Nephron progenitor cell (in vitro differentiated cells): ENCODE measurements at regions not wholly inside any gene's neighbourhood (a gene's known extent, or its start where the extent isn't known, plus 50 kb on each side); places are given as distances from the start of the nearest gene placed in this dataset.

Experiments
- DNase-seq: peaks from one replicate; pipeline ENCODE4 v3.0.0; 2021
- H3K27ac Mint-ChIP-seq: 2 replicates; pipeline ENCODE4 v1.8.0; 2021; ENCODE audit warnings: mild to moderate bottlenecking, moderate library complexity, mixed read lengths
- H3K27me3 Mint-ChIP-seq: 2 replicates; pipeline ENCODE4 v1.8.0; 2021; ENCODE audit warnings: mild to moderate bottlenecking, low read depth, mixed read lengths; ENCODE audit not compliant: poor library complexity
- H3K36me3 Mint-ChIP-seq: 2 replicates; pipeline ENCODE4 v1.8.0; 2021; ENCODE audit warnings: low read depth, mixed read lengths
- H3K4me1 Mint-ChIP-seq: 2 replicates; pipeline ENCODE4 v1.8.0; 2021; ENCODE audit warnings: mixed read lengths
- H3K4me3 Mint-ChIP-seq: 2 replicates; pipeline ENCODE4 v1.8.0; 2021; ENCODE audit warnings: mild to moderate bottlenecking, moderate library complexity, mixed read lengths
- H3K9me3 Mint-ChIP-seq: 2 replicates; pipeline ENCODE4 v1.8.0; 2021; ENCODE audit warnings: mild to moderate bottlenecking, moderate library complexity, mixed read lengths
- TF ChIP-seq, protein P1 (sequence below): fragments of 200-600 bp; sonication (generic); IDR thresholded peaks from 2 replicates; pipeline ENCODE4 v1.5.0; 2021; ENCODE audit warnings: antibody characterized with exemption

DNA sequence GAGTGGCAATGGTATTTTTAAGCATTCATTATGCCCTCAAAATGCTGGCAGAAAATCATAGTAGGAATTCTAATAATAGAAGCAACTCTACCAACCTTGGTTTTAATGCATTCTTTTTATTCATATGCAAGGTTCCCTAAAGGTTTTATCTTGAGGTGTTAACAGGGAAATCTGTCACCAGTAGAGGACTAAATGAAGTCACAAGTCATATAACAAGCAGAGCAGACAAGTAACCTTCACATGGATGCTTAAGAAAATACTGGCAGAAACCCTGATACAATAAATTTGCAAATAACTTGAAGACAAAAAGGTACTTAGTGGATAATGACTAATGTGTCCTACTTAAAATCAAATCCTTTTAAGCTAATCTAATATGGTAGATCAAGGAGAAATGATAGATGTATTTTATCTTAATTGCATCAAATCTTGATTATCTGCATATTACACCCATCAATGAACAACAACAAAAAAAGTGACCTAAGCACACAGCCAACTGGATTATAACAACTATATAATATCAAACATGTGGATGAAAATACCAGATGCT is 73.3 kb downstream of the RFC3 start:
- no peaks in the 10 kb centered on the region for H3K27me3 Mint-ChIP-seq
- no peaks in the 10 kb centered on the region for H3K4me1 Mint-ChIP-seq
- no peak overlapping the region for H3K27ac Mint-ChIP-seq
- H3K4me3 Mint-ChIP-seq = no peak overlapping the region
- H3K36me3 Mint-ChIP-seq = peaks cover 77% of the 10 kb centered on the region
- no peak for DNase-seq
- TF ChIP-seq, protein P1, sequence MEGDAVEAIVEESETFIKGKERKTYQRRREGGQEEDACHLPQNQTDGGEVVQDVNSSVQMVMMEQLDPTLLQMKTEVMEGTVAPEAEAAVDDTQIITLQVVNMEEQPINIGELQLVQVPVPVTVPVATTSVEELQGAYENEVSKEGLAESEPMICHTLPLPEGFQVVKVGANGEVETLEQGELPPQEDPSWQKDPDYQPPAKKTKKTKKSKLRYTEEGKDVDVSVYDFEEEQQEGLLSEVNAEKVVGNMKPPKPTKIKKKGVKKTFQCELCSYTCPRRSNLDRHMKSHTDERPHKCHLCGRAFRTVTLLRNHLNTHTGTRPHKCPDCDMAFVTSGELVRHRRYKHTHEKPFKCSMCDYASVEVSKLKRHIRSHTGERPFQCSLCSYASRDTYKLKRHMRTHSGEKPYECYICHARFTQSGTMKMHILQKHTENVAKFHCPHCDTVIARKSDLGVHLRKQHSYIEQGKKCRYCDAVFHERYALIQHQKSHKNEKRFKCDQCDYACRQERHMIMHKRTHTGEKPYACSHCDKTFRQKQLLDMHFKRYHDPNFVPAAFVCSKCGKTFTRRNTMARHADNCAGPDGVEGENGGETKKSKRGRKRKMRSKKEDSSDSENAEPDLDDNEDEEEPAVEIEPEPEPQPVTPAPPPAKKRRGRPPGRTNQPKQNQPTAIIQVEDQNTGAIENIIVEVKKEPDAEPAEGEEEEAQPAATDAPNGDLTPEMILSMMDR = no peak
- H3K9me3 Mint-ChIP-seq = peaks cover 49% of the 10 kb centered on the region

DNA sequence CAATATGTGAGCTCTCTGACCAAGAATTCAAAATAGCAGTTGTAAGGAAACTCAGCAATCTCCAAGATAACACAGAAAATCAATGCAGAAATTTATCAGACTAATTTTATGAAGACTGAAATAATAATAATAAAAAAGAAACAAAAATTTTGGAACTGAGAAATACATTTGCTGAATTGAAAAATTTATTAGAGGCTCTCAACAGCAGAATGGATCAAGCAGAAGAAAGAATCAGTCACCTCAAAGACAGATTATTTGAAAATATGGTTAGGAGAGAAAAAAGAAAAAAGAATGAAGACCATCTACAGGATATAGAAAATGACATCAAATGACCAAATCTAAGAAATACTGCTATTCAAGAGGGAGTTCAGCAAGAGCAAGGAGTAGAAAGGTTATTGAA is 75.6 kb downstream of the RFC3 start:
- TF ChIP-seq, protein P1 = no peak
- Mint-ChIP-seq H3K27ac (no peak overlapping the region), H3K4me3 (no peak overlapping the region), H3K9me3 (peaks cover 62% of the 10 kb centered on the region), H3K27me3 (no peaks in the 10 kb centered on the region), H3K4me1 (no peaks in the 10 kb centered on the region), H3K36me3 (peaks cover 94% of the 10 kb centered on the region)
- no peak for DNase-seq

DNA sequence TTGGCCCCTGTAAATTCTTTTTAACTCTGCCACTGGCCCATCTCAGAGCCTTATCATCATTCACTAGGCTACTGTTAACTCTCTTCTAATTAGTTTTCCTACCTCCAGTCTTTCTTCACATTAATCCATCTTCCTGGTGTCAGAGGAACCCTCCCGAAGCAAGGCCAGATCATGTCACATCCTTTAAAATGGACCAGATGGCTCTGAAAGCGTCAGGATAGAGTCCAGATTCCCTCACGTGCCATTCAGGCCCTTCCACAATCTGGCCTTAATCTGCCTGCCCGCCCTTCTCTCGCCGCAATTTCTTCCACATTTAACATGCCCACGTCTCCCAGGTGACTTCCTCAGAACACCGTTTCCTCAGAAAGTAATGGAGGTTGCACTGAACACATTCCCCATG is 86.5 kb downstream of the RFC3 start:
- Mint-ChIP-seq H3K27me3 (no peaks in the 10 kb centered on the region), H3K36me3 (peaks cover 16% of the 10 kb centered on the region), H3K27ac (no peak overlapping the region), H3K4me3 (no peak overlapping the region), H3K4me1 (peaks cover 6% of the 10 kb centered on the region), H3K9me3 (peaks cover 12% of the 10 kb centered on the region)
- no peak for DNase-seq
- TF ChIP-seq, protein P1 = no peak

DNA sequence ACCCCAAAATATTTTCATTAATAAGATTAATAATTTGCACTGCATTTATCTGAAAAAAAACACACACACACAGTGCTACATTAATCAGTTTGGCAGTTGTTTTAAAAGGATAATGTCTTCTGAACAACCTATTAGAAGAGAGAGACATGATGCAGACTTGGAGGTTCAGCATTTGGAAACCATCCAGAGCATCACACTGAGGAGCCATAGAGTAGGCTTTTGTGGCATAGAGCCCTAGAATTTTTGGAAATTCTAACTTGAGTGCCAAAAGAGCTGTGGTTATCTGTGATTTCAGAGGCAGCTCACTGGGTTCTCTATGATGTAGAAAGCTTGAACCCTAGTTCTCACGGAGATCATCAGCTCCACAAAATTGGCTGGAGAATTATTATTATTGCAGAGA is 90.2 kb downstream of the RFC3 start:
- TF ChIP-seq, protein P1 = no peak
- DNase-seq = no peak

DNA sequence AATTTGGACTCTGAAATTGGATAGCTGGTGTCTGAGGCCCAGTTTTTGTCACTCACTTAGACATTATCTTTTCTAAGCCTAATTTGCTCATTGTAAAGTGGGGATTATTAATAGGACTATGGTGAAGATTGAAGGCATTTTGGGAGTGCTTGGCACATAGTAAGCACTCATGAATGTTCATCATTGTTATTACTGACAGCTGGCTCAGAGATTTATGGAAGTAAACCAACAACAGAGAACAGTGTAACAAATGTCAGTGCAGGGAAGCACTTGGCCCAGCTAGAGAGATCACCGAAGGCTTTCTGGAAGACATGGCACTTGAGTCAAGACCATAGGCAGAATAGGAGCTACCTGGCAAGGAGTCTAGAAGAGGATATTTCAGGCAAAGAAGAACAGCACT is 92.3 kb downstream of the RFC3 start:
- Mint-ChIP-seq H3K27me3 (no peaks in the 10 kb centered on the region), H3K4me1 (no peaks in the 10 kb centered on the region), H3K9me3 (no peaks in the 10 kb centered on the region), H3K4me3 (no peak overlapping the region), H3K36me3 (peaks cover 16% of the 10 kb centered on the region), H3K27ac (no peak overlapping the region)
- TF ChIP-seq, protein P1 = no peak
- DNase-seq = no peak

More for the DNA sequence above, 90.2 kb downstream of the RFC3 start:
- peaks cover 6% of the 10 kb centered on the region for H3K4me1 Mint-ChIP-seq
- no peaks in the 10 kb centered on the region for H3K27me3 Mint-ChIP-seq
- H3K4me3 Mint-ChIP-seq = no peak overlapping the region
- no peak overlapping the region for H3K27ac Mint-ChIP-seq
- H3K9me3 Mint-ChIP-seq = no peaks in the 10 kb centered on the region
- peaks cover 22% of the 10 kb centered on the region for H3K36me3 Mint-ChIP-seq

DNA sequence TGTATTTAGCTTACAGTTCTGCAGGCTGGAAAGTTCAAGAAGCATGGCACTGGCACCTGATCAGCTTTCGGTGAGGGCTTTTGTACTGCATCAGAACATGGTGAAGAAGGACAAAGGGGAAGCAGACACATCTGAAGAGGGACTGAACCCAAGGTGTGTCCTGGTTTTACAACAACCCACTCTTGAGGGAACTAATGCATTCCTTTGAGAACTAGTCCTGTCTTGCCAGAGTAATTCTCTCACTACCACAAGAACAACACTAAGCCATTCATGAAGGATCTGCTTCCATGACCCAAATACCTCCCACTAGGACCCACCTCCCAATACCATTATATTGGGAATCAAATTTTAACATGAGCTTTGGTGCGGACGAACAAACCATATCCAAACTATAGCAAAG is 93.6 kb downstream of the RFC3 start:
- Mint-ChIP-seq H3K27me3 (no peaks in the 10 kb centered on the region), H3K4me3 (no peak overlapping the region), H3K4me1 (no peaks in the 10 kb centered on the region), H3K9me3 (no peaks in the 10 kb centered on the region), H3K27ac (no peak overlapping the region), H3K36me3 (peaks cover 16% of the 10 kb centered on the region)
- DNase-seq = no peak
- TF ChIP-seq, protein P1 = no peak
